ENCODE measurements at regions not wholly inside any gene's neighbourhood (a gene's known extent, or its start where the extent isn't known, plus 50 kb on each side); places are given as distances from the start of the nearest gene placed in this dataset.

- H2BK12ac ChIP-seq (ENCODE audit: insufficient read length, low read depth, low read length) = no peak overlapping the region
- no peak overlapping the region for H3K4ac ChIP-seq (ENCODE audit: low read depth, low read length)
- Mint-ChIP-seq H3K4me3 (no peak overlapping the region), H3K27me3 (ENCODE audit: low read depth) (no peaks in the 10 kb centered on the region; the same call in 1 of the 2 replicates), H3K9me3 (peaks cover 3 to 5% of the 10 kb centered on the region in 2 experiments; a peak in 4 of 5 replicates), H3K4me1 (peaks cover 3 to 5% of the 10 kb centered on the region in 2 experiments; a peak in 3 of 4 replicates), H3K36me3 (ENCODE audit: insufficient read depth in 1 of 3, low read depth in 3 of 3) (peaks cover 0 to 4% (median under 1%) of the 10 kb centered on the region in 3 experiments; a peak in 4 of 7 replicates), H3K27ac (no peak overlapping the region)
- no peak overlapping the region for H2BK5ac ChIP-seq (ENCODE audit: insufficient read length, low read length)
- H3T11ph ChIP-seq (ENCODE audit: low read length) = no peak overlapping the region
- H2BK120ac ChIP-seq (ENCODE audit: low read depth, low read length, poor library complexity, severe bottlenecking) = no peak overlapping the region
- H3K18ac ChIP-seq (ENCODE audit: insufficient read length, low read depth, low read length) = no peak overlapping the region
- H3K4me2 ChIP-seq (ENCODE audit: insufficient read depth, insufficient read length, low read length) = no peak overlapping the region
- no peak overlapping the region for H2AFZ ChIP-seq (ENCODE audit: low read length)
- TF ChIP-seq, protein P1, sequence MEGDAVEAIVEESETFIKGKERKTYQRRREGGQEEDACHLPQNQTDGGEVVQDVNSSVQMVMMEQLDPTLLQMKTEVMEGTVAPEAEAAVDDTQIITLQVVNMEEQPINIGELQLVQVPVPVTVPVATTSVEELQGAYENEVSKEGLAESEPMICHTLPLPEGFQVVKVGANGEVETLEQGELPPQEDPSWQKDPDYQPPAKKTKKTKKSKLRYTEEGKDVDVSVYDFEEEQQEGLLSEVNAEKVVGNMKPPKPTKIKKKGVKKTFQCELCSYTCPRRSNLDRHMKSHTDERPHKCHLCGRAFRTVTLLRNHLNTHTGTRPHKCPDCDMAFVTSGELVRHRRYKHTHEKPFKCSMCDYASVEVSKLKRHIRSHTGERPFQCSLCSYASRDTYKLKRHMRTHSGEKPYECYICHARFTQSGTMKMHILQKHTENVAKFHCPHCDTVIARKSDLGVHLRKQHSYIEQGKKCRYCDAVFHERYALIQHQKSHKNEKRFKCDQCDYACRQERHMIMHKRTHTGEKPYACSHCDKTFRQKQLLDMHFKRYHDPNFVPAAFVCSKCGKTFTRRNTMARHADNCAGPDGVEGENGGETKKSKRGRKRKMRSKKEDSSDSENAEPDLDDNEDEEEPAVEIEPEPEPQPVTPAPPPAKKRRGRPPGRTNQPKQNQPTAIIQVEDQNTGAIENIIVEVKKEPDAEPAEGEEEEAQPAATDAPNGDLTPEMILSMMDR (conservative IDR thresholded peaks at IDR 0.05) = no peak
- H3K23ac ChIP-seq (ENCODE audit: insufficient read length, low read depth, low read length) = no peak overlapping the region
- DNase-seq = no peak
- H3K79me1 ChIP-seq (ENCODE audit: insufficient read depth, low read depth, low read length, poor library complexity, severe bottlenecking) = no peaks in the 10 kb centered on the region
- H4K91ac ChIP-seq (ENCODE audit: insufficient read length, low read depth, low read length) = no peak overlapping the region
- H3K4me1 ChIP-seq (ENCODE audit: insufficient read depth, low read length) = no peaks in the 10 kb centered on the region
- no peak overlapping the region for H3K27ac ChIP-seq (ENCODE audit: insufficient read length, low read depth, low read length)
- H4K8ac ChIP-seq (replicated peaks; ENCODE audit: insufficient read length, low read depth, low read length) = no peak overlapping the region
- no peak overlapping the region for H2AK5ac ChIP-seq (ENCODE audit: insufficient read length, low read length)
- no CpG with 5 or more reads among the region's 4 CpGs for WGBS (ENCODE audit: extremely low coverage, insufficient read length, low lambda C conversion rate)
- no peak overlapping the region for H4K5ac ChIP-seq (ENCODE audit: insufficient read length, low read depth, low read length)
- H3K9ac ChIP-seq (ENCODE audit: extremely low read depth, insufficient read length, low read length) = no peak overlapping the region
- H2BK20ac ChIP-seq (ENCODE audit: low read depth, low read length, poor library complexity, severe bottlenecking) = no peak overlapping the region
- H3K27me3 ChIP-seq (ENCODE audit: insufficient read depth, low read length) = no peaks in the 10 kb centered on the region
- H3K14ac ChIP-seq (ENCODE audit: insufficient read depth, low read length) = no peak overlapping the region
- H4K20me1 ChIP-seq (ENCODE audit: control insufficient read depth, insufficient read depth, insufficient read length) = no peaks in the 10 kb centered on the region
- no peaks in the 10 kb centered on the region for H3K9me3 ChIP-seq (ENCODE audit: control insufficient read depth, low read depth, low read length)
- H2BK15ac ChIP-seq (ENCODE audit: low read depth, low read length) = no peak overlapping the region
- H3K79me2 ChIP-seq (ENCODE audit: insufficient read depth, low read length) = no peaks in the 10 kb centered on the region
- H3K56ac ChIP-seq (ENCODE audit: insufficient read length, low read depth, low read length) = no peak overlapping the region
- no peaks in the 10 kb centered on the region for H3K23me2 ChIP-seq (ENCODE audit: insufficient read length, low read depth, low read length, poor library complexity, severe bottlenecking)
Measured at GRCh38 chr6:99031957-99032356, 84.2 kb upstream of the FBXL4 start.
